CD4-positive, alpha-beta T cell treated with Interleukin-21 for 1 hour (primary cell): ENCODE measurements at regions not wholly inside any gene's neighbourhood (a gene's known extent, or its start where the extent isn't known, plus 50 kb on each side); places are given as distances from the start of the nearest gene placed in this dataset.

Source experiments
- DNase-seq: peaks from one replicate; pipeline ENCODE4 v3.0.0-alpha.2; 2020

GRCh38 chr10:89093728-89094127 is 103.1 kb downstream of the FAS start:
- no peak for DNase-seq

DNA sequence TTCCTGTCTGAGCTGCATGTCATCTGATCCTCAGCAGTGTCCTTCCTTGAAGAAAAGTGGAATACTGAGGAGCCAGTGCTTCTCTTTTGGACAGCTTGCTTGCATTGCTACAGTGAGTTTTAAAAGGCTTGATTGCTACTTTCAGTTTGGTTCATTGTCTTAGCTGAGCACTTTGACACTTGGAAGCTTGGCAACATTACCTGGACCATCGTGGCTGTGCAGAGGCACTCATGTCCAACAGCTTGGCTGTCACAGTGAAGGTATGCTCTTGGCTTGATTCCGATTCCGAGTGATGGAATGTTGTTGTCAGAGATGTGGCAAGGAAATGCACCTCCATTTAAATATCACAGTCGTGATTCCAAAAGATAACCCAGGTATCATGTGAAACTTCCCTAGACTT is 102.4 kb downstream of the FAS start:
- DNase-seq: no peak

DNA sequence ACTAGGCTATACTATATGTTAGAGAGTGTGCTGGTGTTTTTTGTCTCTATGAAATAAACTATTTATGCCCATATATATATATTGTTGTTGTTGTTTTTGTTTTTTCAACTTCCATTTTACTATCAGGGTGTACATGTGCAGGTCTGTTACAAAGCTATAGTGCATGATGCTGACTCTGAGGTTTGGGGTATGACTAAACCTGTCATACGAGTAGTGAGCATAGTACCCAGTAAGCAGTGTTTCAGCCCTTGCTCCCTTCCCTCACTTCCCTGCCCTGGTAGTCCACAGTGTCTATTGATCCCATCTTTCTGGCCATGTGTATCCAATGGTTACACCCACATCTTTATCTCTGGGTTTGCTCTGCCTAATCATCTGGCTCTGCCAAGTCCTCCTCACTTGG is 101.8 kb downstream of the FAS start:
- DNase-seq: no peak

- no peak for DNase-seq
These were observed 100.9 kb downstream of the FAS start for GRCh38 chr10:89091496-89091895.

- DNase-seq: no peak
These were observed 100.3 kb downstream of the FAS start for GRCh38 chr10:89090756-89091445.

GRCh38 chr10:89086801-89087521 is 96.4 kb downstream of the FAS start:
- DNase-seq: no peak

DNA sequence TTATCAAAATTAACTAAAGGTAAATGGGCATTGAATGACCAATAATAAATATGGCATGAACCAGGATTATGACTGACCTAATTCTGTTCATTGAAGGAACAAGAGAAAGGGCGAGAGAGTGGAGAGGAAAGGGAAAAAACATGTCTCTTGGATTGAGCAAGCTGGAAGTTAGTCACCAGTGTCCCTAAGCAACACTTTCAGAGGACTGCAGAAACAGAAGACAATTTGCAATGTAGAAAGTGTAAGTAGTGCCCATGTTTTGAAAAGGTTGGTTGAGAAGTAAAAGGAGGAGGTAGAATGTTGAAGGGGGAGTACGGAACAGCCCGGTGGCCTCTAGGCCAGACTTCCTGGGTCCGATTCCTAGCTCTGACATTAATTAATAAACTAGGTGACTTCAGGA is 94.6 kb downstream of the FAS start:
- no peak for DNase-seq

- no peak for DNase-seq
These were observed 91.5 kb downstream of the FAS start for GRCh38 chr10:89082086-89082485.

DNA sequence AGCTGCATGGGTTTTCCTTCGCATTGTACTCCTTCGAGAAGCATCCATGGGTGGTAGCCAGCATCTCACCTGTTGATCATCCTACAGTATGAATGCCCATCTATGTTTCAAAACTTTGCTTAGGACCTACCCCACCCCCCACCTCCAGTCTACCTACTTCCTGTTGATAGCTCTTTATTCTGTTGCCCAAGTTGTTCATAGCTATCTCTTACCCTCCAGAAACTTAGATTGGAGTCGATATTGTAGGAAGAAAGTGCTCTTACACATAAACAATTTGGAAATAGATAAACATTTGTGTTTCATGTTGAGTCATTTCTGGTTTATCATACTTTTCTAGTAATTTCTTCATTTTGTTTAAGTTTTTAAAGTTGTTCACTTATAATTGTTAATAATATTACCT is 90.1 kb downstream of the FAS start:
- DNase-seq: no peak

DNA sequence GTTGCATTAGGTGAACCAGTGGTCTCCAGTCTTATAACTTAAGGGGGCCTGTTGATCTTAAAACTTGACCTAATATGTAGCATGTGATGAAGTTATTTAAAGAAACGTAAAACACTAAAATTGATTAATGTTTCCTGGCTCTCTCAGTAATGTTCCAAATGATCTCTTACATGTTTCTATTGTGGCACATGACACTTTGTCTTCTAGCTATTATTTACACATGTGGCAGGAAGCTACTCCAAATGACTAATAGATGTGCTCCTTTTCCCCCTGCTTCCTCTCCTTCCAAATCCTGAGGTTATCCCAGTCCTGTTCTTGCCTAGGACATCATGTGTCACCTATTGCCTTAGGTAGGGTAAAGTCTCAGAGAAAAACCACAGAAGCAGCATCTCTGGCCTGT is 89.4 kb downstream of the FAS start:
- DNase-seq: no peak

- no peak for DNase-seq
These were observed 88.4 kb downstream of the FAS start for GRCh38 chr10:89078724-89079672.

- no peak for DNase-seq
These were observed 85.5 kb downstream of the FAS start for GRCh38 chr10:89076120-89076519.

DNA sequence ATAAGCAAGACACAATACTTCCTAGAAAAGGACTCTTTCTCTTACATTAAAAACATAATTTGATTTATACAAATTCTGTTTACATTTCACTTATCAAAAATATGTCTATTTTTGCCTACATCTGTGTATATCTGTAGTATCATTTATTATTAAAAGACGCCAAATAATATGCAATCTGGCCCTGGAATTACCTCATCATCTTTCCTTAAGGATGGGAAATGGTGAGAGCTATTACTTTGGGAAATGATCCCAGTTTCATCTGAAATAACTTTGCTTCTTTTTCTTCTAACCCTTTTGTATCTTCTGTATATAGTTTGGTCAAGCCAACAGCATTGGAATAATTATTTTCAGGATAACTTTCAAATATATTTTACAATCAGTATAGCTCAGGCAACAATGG is 85.0 kb downstream of the FAS start:
- no peak for DNase-seq

GRCh38 chr10:89074120-89074519 is 83.5 kb downstream of the FAS start:
- no peak for DNase-seq

- no peak for DNase-seq
These were observed 83.1 kb downstream of the FAS start for GRCh38 chr10:89073719-89074118.

GRCh38 chr10:89069589-89069988 is 79.0 kb downstream of the FAS start:
- DNase-seq: no peak
